IgD-negative memory B cell (primary cell): ENCODE measurements at regions not wholly inside any gene's neighbourhood (a gene's known extent, or its start where the extent isn't known, plus 50 kb on each side); places are given as distances from the start of the nearest gene placed in this dataset.

ENCODE experiments used
- H3K27ac Mint-ChIP-seq, 3 donors: one replicate each; pipeline ENCODE4 v1.8.0; 2020 to 2022; ENCODE audit warnings: mild to moderate bottlenecking in 3 of 3, mixed read lengths in 3 of 3, moderate library complexity in 1 of 3
- H3K27me3 Mint-ChIP-seq: one replicate; pipeline ENCODE4 v1.8.0; 2021; ENCODE audit warnings: mixed read lengths
- H3K36me3 Mint-ChIP-seq: one replicate; pipeline ENCODE4 v1.8.0; 2020; ENCODE audit warnings: mild to moderate bottlenecking, mixed read lengths
- H3K4me1 Mint-ChIP-seq, 3 donors: one replicate each; pipeline ENCODE4 v1.8.0; 2020 to 2022; ENCODE audit warnings: mixed read lengths in 3 of 3, mild to moderate bottlenecking in 1 of 3
- H3K4me3 Mint-ChIP-seq, 4 donors: one replicate each; pipeline ENCODE4 v1.8.0; 2020 to 2022; ENCODE audit warnings: mild to moderate bottlenecking in 4 of 4, mixed read lengths in 4 of 4, moderate library complexity in 3 of 4
- H3K9me3 Mint-ChIP-seq, 3 donors: one replicate each; pipeline ENCODE4 v1.8.0; 2020 to 2021; ENCODE audit warnings: mixed read lengths in 3 of 3, mild to moderate bottlenecking in 1 of 3

DNA sequence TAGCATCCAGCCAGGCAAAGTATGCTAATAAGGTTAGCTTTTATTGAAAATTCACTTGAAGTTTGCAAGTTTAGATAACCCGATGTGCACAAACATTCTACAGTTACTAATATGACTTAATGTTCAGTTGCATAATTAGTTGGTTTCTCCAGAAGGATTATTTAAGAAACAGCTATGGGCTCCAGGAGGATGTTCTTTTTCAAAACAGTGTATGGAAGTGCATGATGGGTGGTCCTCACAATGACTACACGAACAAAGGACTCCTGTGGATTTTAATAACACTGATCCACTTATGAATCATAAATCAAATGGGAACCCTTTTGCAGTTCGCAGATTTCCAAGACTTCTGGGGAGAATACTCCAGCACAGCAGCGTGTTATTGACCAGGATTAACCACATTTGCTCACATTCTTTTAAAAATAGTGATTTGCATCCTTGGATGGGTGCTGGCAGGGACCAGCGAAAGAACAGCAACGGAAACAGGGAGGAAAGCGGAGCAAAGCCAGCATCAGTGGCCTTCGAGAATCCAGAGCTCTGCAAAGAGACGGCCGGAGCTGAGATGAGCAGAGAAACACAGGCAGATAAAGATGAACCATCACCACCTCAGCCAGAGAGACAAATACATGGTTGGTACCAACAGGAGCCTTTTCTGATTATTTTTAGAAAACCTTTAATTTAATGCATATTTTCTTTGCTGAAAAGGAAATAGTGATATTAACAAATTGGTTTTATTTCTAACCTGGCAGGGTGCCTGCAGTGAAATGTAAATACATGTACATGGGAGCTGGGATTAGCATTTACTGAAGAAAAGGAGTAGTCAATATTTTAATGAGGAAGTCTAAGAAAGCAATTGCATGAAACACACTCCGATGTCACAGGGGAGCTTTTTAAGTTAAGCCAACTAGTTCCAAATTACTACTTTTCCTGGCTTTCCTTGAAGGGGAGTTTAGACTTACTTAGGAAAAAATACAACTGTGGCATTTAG is 623.2 kb upstream of the ZFHX3 start:
- H3K4me3 Mint-ChIP-seq, result no peak overlapping the region

GRCh38 chr16:73669535-73670274 is 621.8 kb upstream of the ZFHX3 start:
- Mint-ChIP-seq H3K9me3 (peaks cover 2 to 15% (median 5%) of the 10 kb centered on the region in 3 donors), H3K4me1 (no peaks in the 10 kb centered on the region), H3K27ac (no peak overlapping the region), H3K36me3 (no peaks in the 10 kb centered on the region), H3K27me3 (no peaks in the 10 kb centered on the region), H3K4me3 (no peak overlapping the region)

More for the DNA sequence above, 623.2 kb upstream of the ZFHX3 start:
- Mint-ChIP-seq H3K4me1 (no peaks in the 10 kb centered on the region), H3K36me3 (no peaks in the 10 kb centered on the region), H3K27me3 (no peaks in the 10 kb centered on the region), H3K9me3 (peaks cover 2 to 14% (median 5%) of the 10 kb centered on the region in 3 donors), H3K27ac (no peak overlapping the region)

- Mint-ChIP-seq H3K27me3 (no peaks in the 10 kb centered on the region), H3K4me3 (no peak overlapping the region), H3K4me1 (no peaks in the 10 kb centered on the region), H3K27ac (no peak overlapping the region), H3K9me3 (peaks cover 0 to 17% (median 1%) of the 10 kb centered on the region in 3 donors), H3K36me3 (no peaks in the 10 kb centered on the region)
Measured at GRCh38 chr16:73663720-73664119, 615.8 kb upstream of the ZFHX3 start.

GRCh38 chr16:73636196-73636595 is 588.3 kb upstream of the ZFHX3 start:
- H3K9me3 Mint-ChIP-seq, result peaks cover 10 to 14% (median 11%) of the 10 kb centered on the region in 3 donors
- H3K4me1 Mint-ChIP-seq, result no peaks in the 10 kb centered on the region
- H3K27ac Mint-ChIP-seq, result no peak overlapping the region
- H3K36me3 Mint-ChIP-seq, result no peaks in the 10 kb centered on the region
- no peaks in the 10 kb centered on the region for H3K27me3 Mint-ChIP-seq
- H3K4me3 Mint-ChIP-seq, result no peak overlapping the region

- no peaks in the 10 kb centered on the region for H3K27me3 Mint-ChIP-seq
- H3K4me1 Mint-ChIP-seq, result no peaks in the 10 kb centered on the region
- no peaks in the 10 kb centered on the region for H3K36me3 Mint-ChIP-seq
- H3K4me3 Mint-ChIP-seq, result peak overlapping the region in 1 of 4 donors; percentile 18
- H3K9me3 Mint-ChIP-seq, result peaks cover 0 to 2% (median 2%) of the 10 kb centered on the region in 3 donors
- H3K27ac Mint-ChIP-seq, result no peak overlapping the region
Measured at GRCh38 chr16:73629011-73629410, 581.1 kb upstream of the ZFHX3 start.

- Mint-ChIP-seq H3K4me1 (no peaks in the 10 kb centered on the region), H3K9me3 (peaks cover 0 to 1% (median 0%) of the 10 kb centered on the region in 3 donors), H3K27ac (no peak overlapping the region), H3K27me3 (no peaks in the 10 kb centered on the region), H3K4me3 (no peak overlapping the region), H3K36me3 (no peaks in the 10 kb centered on the region)
Measured at GRCh38 chr16:73617738-73618137, 569.8 kb upstream of the ZFHX3 start.

DNA sequence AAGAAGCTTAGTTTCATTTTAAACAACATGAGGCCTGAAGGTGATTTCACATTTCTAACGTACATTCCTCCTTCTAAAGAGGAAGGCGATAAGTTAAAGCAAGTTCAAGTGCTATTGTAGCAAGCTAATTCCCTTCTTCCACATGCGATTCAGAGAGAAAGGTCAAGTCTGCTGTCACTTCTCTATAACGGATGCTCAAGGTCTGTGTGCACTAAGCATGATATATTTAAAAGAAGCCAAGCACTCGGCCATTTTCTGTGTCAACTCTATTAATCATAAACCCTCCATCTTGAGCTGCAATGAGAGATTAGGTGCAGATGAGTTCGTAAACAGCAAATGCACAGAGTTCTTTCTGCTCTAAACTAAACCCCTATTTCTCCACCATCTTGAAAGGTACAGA is 568.8 kb upstream of the ZFHX3 start:
- no peaks in the 10 kb centered on the region for H3K4me1 Mint-ChIP-seq
- H3K4me3 Mint-ChIP-seq, result no peak overlapping the region

GRCh38 chr16:73616166-73616753 is 568.3 kb upstream of the ZFHX3 start:
- no peaks in the 10 kb centered on the region for H3K27me3 Mint-ChIP-seq
- no peak overlapping the region for H3K4me3 Mint-ChIP-seq
- no peaks in the 10 kb centered on the region for H3K4me1 Mint-ChIP-seq
- peaks cover 0 to 1% (median 0%) of the 10 kb centered on the region in 3 donors for H3K9me3 Mint-ChIP-seq
- no peaks in the 10 kb centered on the region for H3K36me3 Mint-ChIP-seq
- H3K27ac Mint-ChIP-seq, result no peak overlapping the region

More for the DNA sequence above, 568.8 kb upstream of the ZFHX3 start:
- Mint-ChIP-seq H3K27ac (no peak overlapping the region), H3K27me3 (no peaks in the 10 kb centered on the region), H3K36me3 (no peaks in the 10 kb centered on the region), H3K9me3 (peaks cover 0 to 1% (median 0%) of the 10 kb centered on the region in 3 donors)

- Mint-ChIP-seq H3K4me1 (no peaks in the 10 kb centered on the region), H3K27me3 (no peaks in the 10 kb centered on the region), H3K9me3 (peaks cover 0 to 1% (median 0%) of the 10 kb centered on the region in 3 donors), H3K27ac (no peak overlapping the region), H3K4me3 (peak overlapping the region in 1 of 4 donors; percentile 55), H3K36me3 (no peaks in the 10 kb centered on the region)
Measured at GRCh38 chr16:73615071-73615940, 567.4 kb upstream of the ZFHX3 start.

DNA sequence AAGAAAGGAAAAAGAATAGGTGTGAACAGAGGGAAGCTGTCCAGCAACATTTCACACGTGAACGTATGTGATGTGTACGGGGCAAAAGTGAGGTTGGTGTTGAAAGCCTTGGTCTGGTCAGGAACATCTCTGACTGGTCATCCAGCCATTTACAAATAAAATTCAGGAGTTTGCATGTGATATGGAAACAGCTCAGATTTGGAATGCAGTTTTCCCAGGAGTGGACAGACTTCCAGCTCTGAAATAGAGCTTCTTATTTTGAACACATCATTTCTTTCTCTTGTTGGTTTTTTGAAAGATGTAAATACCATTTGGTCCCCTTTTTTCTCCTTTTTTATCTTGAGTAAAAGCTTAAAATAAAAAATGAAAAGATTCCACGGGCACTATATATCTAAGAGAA is 566.2 kb upstream of the ZFHX3 start:
- Mint-ChIP-seq H3K27me3 (no peaks in the 10 kb centered on the region), H3K4me3 (no peak overlapping the region), H3K9me3 (peaks cover 0 to 1% (median 0%) of the 10 kb centered on the region in 3 donors), H3K4me1 (no peaks in the 10 kb centered on the region), H3K27ac (no peak overlapping the region), H3K36me3 (no peaks in the 10 kb centered on the region)

- no peak overlapping the region for H3K27ac Mint-ChIP-seq
- H3K4me3 Mint-ChIP-seq, result no peak overlapping the region
- no peaks in the 10 kb centered on the region for H3K4me1 Mint-ChIP-seq
- peaks cover 1% of the 10 kb centered on the region for H3K27me3 Mint-ChIP-seq
- no peaks in the 10 kb centered on the region for H3K9me3 Mint-ChIP-seq
- H3K36me3 Mint-ChIP-seq, result no peaks in the 10 kb centered on the region
Measured at GRCh38 chr16:73610605-73611156, 562.8 kb upstream of the ZFHX3 start.

- Mint-ChIP-seq H3K27me3 (peaks cover 1% of the 10 kb centered on the region), H3K9me3 (no peaks in the 10 kb centered on the region), H3K36me3 (no peaks in the 10 kb centered on the region), H3K4me3 (no peak overlapping the region), H3K27ac (no peak overlapping the region), H3K4me1 (no peaks in the 10 kb centered on the region)
Measured at GRCh38 chr16:73610160-73610559, 562.2 kb upstream of the ZFHX3 start.

GRCh38 chr16:73608911-73609310 is 561.0 kb upstream of the ZFHX3 start:
- no peaks in the 10 kb centered on the region for H3K9me3 Mint-ChIP-seq
- H3K27me3 Mint-ChIP-seq, result peaks cover 1% of the 10 kb centered on the region
- no peak overlapping the region for H3K27ac Mint-ChIP-seq
- H3K4me1 Mint-ChIP-seq, result no peaks in the 10 kb centered on the region
- no peaks in the 10 kb centered on the region for H3K36me3 Mint-ChIP-seq
- H3K4me3 Mint-ChIP-seq, result no peak overlapping the region

GRCh38 chr16:73605309-73605708 is 557.4 kb upstream of the ZFHX3 start:
- Mint-ChIP-seq H3K27me3 (peaks cover 1% of the 10 kb centered on the region), H3K27ac (no peak overlapping the region), H3K36me3 (no peaks in the 10 kb centered on the region), H3K9me3 (peaks cover 0 to under 1% (median 0%) of the 10 kb centered on the region in 3 donors), H3K4me1 (peaks cover 0 to 3% (median 1%) of the 10 kb centered on the region in 3 donors), H3K4me3 (no peak overlapping the region)
